Hematopoietic multipotent progenitor cell (in vitro differentiated cells): ENCODE measurements at regions not wholly inside any gene's neighbourhood (a gene's known extent, or its start where the extent isn't known, plus 50 kb on each side); places are given as distances from the start of the nearest gene placed in this dataset.

Source experiments
- DNase-seq, 3 donors: peaks; one replicate each; pipeline ENCODE4 v3.0.0-alpha.2; 2011 to 2015; ENCODE audit warnings: low read depth in 2 of 3, low spot score in 2 of 3

DNA sequence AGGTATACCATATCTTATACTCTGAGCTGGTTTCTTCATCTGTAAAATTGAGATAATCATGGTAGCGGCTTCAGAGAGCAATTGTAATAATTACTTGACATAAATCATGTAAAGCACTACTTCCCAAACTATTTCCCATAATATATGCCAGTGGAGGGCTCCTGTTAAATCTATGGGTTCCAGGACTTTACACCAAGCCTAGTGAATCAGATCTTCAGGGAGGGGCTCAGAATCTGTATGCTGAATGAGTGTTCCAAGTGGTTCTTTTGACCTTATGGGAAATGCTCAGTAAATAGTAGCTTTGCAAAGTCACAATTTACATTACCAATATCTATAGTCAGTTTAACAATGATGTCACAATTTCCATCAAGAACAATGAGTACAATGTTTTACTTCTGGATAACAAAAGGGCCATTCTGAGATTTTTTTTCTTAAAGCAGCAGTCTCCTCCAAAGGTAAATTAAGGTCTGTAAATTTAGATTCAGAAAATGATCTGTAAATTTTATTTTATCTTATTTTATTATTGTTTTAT is 50.9 kb upstream of the NLK start:
- no peak for DNase-seq
